ENCODE measurements at regions not wholly inside any gene's neighbourhood (a gene's known extent, or its start where the extent isn't known, plus 50 kb on each side); places are given as distances from the start of the nearest gene placed in this dataset.
"Not testable (repeated sequence)": the region's sequence is repeated elsewhere in the genome, so short reads cannot be mapped to it uniquely, and the experiment has no call there.

DNA sequence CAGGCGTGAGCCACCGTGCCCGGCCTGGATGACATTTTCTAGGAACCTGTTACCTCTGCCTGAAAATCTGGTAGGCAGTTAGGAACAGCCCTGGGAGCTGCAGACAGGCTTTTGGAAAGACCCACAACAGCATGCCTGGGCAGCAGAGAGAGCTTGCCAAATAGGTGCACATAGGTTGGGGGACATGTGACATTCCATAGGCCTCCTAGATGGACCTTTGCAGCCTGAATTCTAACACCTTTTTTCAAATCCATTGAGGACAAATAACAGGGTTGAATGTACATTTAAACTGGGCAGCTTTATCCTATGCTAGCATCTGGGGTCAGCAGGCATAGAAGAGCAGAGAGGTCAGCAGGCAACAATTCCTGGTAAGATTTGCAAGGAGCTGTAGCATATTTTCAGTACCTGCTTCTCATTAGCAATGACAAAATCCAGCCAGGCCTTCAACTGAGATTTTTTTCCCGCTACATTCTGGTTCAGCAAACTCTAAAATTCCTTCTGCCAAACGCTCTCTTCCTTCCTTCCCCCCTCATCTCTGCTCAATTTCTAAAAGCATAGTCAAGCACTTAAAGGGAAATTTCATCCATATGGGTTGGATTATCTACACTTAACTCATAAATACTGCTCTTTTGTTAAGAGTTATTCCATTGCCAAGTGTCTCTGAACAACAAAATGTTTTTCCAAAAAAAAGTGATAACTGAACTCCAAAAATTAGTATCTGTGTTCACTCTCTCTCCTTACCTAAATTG is 75.2 kb downstream of the SOWAHC start:
- TF ChIP-seq, protein P1, sequence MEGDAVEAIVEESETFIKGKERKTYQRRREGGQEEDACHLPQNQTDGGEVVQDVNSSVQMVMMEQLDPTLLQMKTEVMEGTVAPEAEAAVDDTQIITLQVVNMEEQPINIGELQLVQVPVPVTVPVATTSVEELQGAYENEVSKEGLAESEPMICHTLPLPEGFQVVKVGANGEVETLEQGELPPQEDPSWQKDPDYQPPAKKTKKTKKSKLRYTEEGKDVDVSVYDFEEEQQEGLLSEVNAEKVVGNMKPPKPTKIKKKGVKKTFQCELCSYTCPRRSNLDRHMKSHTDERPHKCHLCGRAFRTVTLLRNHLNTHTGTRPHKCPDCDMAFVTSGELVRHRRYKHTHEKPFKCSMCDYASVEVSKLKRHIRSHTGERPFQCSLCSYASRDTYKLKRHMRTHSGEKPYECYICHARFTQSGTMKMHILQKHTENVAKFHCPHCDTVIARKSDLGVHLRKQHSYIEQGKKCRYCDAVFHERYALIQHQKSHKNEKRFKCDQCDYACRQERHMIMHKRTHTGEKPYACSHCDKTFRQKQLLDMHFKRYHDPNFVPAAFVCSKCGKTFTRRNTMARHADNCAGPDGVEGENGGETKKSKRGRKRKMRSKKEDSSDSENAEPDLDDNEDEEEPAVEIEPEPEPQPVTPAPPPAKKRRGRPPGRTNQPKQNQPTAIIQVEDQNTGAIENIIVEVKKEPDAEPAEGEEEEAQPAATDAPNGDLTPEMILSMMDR (conservative IDR thresholded peaks at IDR 0.05) = no peak
- no peak for TF ChIP-seq ZFX (IDR thresholded peaks at IDR 0.05)
- H3K27ac ChIP-seq = no peak overlapping the region

DNA sequence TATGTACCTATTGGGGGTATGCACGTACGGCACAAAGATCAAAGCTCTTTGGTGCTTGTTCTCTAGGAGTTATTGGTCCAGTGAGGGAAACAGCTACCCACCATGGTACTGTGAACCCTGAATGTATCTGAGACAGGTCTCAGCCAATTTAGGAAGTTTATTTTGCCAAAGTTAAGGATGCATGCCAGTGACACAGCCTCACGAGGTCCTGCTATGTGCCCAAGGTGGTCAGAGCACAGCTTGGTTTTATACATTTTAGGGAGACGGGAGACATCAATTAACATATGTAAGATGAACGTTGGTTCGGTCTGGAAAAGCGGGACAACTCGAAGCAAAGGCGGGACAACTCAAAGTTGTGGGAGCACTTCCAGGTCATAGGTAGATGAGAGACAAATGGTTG is 75.8 kb downstream of the SOWAHC start:
- TF ChIP-seq ZFX (IDR thresholded peaks at IDR 0.05) = no peak
- TF ChIP-seq, protein P1 (conservative IDR thresholded peaks at IDR 0.05) = no peak

DNA sequence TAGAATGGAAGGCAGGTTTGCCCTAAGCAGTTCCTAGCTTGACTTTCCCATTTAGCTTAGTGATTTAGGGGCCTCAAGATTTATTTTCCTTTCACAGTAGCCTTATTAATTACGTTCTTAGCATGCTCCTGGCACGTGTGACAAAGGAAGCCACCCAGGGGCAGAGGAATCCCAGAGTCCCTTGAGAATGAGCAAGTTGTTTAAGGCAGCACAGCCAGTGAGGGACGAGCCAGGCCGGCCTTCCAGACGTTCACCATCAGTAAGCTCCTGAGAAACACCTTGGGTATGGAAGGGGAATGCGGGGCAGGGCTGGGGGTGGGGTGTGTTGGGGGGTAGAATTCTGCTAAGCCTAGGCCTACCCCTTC is 76.3 kb downstream of the SOWAHC start:
- TF ChIP-seq, protein P1 (conservative IDR thresholded peaks at IDR 0.05) = no peak
- no peak for TF ChIP-seq ZFX (IDR thresholded peaks at IDR 0.05)
- H3K27ac ChIP-seq = peak overlapping the region; percentile 69

More for the DNA sequence above, 75.8 kb downstream of the SOWAHC start:
- peak overlapping the region; percentile 69 for H3K27ac ChIP-seq

DNA sequence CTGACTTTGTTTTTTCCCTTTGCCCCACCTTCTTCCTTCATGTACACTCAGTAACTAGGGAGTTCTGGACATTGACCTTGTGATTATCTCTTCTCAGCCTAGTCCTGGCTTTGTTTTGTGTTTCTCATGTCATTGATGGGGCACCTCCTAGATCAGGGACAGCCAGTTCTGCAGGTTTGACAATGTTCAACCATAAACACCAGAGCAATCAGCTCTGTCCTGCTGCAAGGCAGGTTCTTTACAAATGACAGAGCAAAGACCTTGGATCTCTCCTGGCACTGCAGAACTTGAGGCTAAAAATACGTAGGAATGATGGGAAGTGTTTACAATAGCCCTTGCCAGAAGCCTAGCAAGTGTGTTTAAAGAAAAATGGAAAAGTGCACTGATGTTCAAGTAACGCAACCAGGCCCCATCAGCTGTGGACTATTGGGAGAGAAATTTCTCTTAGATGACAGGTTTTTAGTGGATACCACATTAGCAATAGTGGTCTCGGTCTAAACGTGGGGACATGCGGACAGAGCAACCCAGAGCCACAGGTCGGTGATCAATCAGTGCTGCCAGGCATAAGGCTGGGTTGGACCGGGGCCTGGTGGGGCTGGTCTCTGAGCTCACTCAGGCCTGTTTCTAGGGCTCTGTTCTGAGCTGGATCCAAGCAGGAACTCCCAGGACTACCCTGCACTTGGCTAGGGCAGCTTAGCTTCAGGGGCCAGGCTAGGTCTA is 76.8 kb downstream of the SOWAHC start:
- TF ChIP-seq, protein P1 (conservative IDR thresholded peaks at IDR 0.05) = no peak
- no peak for TF ChIP-seq ZFX (IDR thresholded peaks at IDR 0.05)
- H3K27ac ChIP-seq = peak overlapping the region; percentile 69

DNA sequence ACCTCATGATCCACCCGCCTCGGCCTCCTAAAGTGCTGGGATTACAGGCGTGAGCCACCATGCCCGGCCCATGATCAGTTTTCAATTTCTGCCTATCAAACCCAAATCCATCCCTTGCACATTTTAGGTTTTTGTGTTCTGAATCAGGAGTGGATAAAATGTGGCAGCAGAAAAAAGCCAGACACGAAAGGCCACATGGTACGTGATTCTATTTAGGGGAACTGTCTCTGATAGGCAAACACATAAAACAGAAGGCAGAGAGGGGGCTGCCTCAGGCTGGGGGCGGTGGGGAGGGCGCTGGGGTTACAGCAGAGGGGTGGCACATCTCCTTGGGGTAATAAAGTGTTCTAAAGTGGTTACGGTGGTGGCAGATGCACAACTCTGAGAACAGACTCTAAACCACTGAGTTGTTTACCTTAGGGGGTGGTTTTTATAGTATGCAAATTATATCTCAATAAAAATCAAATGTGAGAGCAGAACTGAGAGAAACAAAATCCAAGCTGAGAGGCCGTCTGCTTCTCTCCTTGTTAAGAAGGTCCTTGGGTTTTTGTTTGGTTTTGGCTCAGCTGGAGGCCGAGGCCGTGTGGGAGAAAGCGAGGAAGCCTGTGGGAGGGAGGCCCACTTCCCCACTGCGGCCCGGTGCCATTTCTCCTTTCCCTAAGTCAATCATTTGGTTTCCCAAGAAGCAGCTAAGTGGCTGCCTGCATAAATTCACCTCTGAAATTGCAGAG is 78.0 kb downstream of the SOWAHC start:
- TF ChIP-seq ZFX (IDR thresholded peaks at IDR 0.05) = no peak
- TF ChIP-seq, protein P1 (conservative IDR thresholded peaks at IDR 0.05) = no peak
- peak overlapping the region; percentile 69 for H3K27ac ChIP-seq

DNA sequence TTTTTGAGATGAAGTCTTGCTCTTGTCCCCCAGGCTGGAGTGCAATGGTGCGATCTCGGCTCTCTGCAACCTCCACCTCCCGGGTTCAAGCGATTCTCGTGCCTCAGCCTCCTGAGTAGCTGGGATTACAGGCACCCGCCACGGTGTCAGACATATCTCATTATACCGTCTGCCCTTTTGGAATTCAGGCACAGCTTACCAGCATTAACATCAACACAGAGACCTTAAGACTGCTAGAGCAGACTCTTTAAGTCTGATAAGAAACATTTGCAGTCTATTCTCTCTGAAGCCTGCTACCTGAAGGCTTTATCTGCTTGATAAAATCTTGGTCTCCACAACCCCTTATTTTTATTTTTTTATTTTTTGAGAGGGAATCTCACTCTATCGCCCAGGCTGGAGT is 78.7 kb downstream of the SOWAHC start:
- H3K27ac ChIP-seq = 0 out of 2 replicates have a peak overlapping the region, but pooled peaks have one; percentile 1

DNA sequence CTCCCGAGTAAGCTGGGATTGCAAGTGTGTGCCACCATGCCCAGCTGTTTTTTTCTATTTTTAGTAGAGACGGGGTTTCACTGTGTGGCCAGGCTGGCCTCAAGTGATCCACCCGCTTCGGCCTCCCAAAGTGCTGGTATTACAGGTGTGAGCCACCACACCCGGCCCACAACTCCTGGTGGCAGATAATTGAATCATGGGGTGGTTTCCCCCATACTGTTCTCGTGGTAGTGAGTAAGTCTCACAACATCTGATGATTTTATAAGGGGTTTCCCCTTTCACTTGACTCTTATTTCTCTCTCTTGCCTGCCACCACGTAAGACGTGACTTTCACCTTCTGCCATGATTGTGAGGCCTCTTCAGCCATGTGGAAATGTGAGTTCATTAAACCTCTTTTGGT is 79.1 kb downstream of the SOWAHC start:
- H3K27ac ChIP-seq = not testable (repeated sequence)

DNA sequence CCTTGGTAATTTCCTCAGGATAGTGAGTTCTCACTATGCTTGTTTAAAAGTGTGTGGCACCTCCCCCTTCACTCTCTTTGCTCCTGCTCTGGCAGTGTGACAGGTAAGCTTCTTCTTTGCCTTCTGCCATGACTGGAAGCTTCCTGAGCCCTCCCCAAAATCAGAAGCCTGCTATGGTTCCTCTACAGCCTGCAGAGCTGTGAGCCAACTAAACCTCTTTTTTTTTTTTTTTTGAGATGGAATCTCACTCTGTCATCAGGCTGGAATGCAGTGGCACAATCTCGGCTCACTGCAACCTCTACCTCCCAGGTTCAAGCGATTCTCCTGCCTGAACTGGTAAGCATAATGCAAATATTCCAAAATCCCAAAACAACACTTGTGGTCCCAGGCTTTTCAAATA is 80.0 kb downstream of the SOWAHC start:
- TF ChIP-seq, protein P1 (conservative IDR thresholded peaks at IDR 0.05) = no peak
- no peak for TF ChIP-seq ZFX (IDR thresholded peaks at IDR 0.05)
- H3K27ac ChIP-seq = no peak overlapping the region

All from C4-2B (cell line).